ENCODE measurements at regions not wholly inside any gene's neighbourhood (a gene's known extent, or its start where the extent isn't known, plus 50 kb on each side); places are given as distances from the start of the nearest gene placed in this dataset.

DNA sequence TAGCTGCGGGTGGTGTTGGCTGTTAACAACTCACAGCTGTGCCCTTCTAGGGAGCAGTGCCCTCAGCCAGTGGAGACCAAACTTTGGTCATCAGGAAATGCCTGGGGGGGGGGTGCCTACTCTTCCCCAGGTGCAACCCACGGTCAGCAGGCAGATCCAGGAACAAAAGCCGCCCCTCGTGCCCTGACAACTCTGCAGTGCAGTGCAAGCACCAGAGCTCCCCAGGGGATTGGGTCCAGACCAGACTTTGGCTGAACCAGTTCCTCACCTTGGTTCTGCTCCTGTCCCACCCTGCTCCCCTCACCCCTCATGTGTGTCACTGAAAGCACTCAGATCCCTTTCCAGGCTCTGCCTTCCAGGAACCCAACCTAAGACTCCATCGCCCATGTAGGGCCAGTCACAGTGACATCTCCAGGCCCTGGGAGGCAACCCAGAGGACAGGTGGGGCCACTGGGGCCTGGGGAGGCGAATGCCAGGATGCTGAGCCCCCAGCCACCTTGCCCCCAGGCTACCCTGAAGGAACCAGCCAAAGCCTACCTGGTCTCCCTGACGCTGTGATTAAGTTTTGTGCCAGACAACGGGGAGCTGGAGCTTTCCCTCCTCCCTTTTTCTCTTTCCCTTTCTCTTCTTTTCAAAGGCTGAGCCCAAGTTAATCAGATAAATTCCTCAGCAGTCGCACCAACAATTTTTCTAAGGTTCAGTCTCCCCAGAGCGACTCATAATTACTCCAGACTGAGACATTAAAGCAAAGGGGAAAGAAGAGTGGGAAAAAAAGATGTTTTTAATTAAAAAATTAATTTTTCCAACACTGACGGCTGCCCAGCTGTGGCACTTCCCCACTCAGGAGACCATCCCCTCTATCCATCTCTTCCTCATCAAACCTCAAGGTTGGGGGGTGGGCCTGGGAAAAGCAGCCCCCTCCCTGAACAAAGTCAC is 207.5 kb upstream of the LINGO1 start:
- no peak for DNase-seq (ENCODE audit: low read depth)
- TF ChIP-seq, protein P1, sequence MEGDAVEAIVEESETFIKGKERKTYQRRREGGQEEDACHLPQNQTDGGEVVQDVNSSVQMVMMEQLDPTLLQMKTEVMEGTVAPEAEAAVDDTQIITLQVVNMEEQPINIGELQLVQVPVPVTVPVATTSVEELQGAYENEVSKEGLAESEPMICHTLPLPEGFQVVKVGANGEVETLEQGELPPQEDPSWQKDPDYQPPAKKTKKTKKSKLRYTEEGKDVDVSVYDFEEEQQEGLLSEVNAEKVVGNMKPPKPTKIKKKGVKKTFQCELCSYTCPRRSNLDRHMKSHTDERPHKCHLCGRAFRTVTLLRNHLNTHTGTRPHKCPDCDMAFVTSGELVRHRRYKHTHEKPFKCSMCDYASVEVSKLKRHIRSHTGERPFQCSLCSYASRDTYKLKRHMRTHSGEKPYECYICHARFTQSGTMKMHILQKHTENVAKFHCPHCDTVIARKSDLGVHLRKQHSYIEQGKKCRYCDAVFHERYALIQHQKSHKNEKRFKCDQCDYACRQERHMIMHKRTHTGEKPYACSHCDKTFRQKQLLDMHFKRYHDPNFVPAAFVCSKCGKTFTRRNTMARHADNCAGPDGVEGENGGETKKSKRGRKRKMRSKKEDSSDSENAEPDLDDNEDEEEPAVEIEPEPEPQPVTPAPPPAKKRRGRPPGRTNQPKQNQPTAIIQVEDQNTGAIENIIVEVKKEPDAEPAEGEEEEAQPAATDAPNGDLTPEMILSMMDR (IDR thresholded peaks at IDR 0.05; ENCODE audit: insufficient read depth, low read depth, low read length, missing control alignments) = no peak
- H3K4me3 ChIP-seq (ENCODE audit: low read length) = no peak overlapping the region

DNA sequence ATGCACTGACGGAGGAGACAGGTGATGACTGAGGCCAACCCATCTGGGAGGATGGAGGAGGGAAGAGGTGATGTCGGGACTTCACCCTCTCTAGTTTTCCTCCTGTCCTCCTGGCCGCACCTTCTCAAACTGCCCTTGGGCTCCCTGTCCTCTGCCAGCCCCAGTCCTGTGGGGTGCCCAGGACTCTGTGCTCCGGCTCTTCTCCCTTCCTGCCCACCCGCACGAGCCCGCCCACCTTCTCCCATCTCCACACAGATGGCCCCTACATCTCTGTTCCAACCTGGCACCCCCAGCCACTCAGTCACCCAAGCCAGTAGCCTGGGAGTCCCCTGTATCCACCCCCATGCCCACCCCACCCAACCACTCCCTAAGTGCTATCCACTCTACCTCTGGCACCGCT is 206.7 kb upstream of the LINGO1 start:
- TF ChIP-seq, protein P1 (IDR thresholded peaks at IDR 0.05; ENCODE audit: insufficient read depth, low read depth, low read length, missing control alignments) = no peak
- no peak overlapping the region for H3K4me3 ChIP-seq (ENCODE audit: low read length)
- DNase-seq (ENCODE audit: low read depth) = no peak

- no peak for DNase-seq (ENCODE audit: low read depth)
- TF ChIP-seq, protein P1 (IDR thresholded peaks at IDR 0.05; ENCODE audit: insufficient read depth, low read depth, low read length, missing control alignments) = no peak
- H3K4me3 ChIP-seq (ENCODE audit: low read length) = no peak overlapping the region
Measured at GRCh38 chr15:77838595-77838994, 205.9 kb upstream of the LINGO1 start.

GRCh38 chr15:77838061-77838460 is 205.3 kb upstream of the LINGO1 start:
- no peak for DNase-seq (ENCODE audit: low read depth)

DNA sequence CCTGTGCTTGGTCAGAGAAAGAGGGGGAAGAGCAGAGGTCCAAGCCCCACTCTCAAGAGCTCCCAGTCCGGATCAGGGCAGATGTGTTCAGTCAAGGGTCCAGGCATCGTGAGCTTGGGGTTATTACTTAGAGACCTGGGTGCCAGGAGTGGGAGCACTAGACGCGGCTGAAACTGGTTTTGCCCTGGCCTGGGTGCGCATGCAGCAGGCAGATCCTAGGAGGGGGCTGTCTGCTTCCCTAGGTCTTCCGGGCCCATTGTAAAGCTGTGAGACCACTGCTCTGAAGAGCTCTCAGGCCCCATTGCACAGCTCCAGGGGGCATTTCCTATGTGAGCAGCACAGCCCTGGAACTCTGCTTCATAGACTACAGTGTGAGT is 204.9 kb upstream of the LINGO1 start:
- no peak overlapping the region for H3K4me3 ChIP-seq (ENCODE audit: low read length)
- TF ChIP-seq, protein P1 (IDR thresholded peaks at IDR 0.05; ENCODE audit: insufficient read depth, low read depth, low read length, missing control alignments) = no peak
- DNase-seq (ENCODE audit: low read depth) = no peak

More at GRCh38 chr15:77838061-77838460, 205.3 kb upstream of the LINGO1 start:
- H3K4me3 ChIP-seq (ENCODE audit: low read length) = no peak overlapping the region
- TF ChIP-seq, protein P1 (IDR thresholded peaks at IDR 0.05; ENCODE audit: insufficient read depth, low read depth, low read length, missing control alignments) = no peak

GRCh38 chr15:77836906-77837648 is 204.4 kb upstream of the LINGO1 start:
- DNase-seq (ENCODE audit: low read depth) = no peak
- no peak overlapping the region for H3K4me3 ChIP-seq (ENCODE audit: low read length)
- TF ChIP-seq, protein P1 (IDR thresholded peaks at IDR 0.05; ENCODE audit: insufficient read depth, low read depth, low read length, missing control alignments) = no peak

Measured in epithelial cell of esophagus (primary cell).